Spleen (tissue), 7 donors: ENCODE measurements at regions not wholly inside any gene's neighbourhood (a gene's known extent, or its start where the extent isn't known, plus 50 kb on each side); places are given as distances from the start of the nearest gene placed in this dataset.
"Not testable (repeated sequence)": the region's sequence is repeated elsewhere in the genome, so short reads cannot be mapped to it uniquely, and the experiment has no call there.

ENCODE experiments used
- POLR2AphosphoS5 ChIP-seq, 3 donors: sonication (generic); formaldehyde crosslinking; IDR thresholded peaks; one replicate each; pipeline ENCODE4 v1.5.1; 2017; ENCODE audit warnings: antibody characterized with exemption in 3 of 3
- TF ChIP-seq, protein P1 (sequence below), 11 experiments: fragments of 200-600 bp in 7 of 11; fragments of 450-650 bp in 4 of 11; sonication (generic) in 4 of 11; IDR thresholded peaks in 8 of 11; conservative IDR thresholded peaks in 3 of 11; 1 replicate in 7 of 11; 2 replicates in 4 of 11; pipeline versions ENCODE4 v1.4.0 to v1.8.0; 2016 to 2021; ENCODE audit warnings: antibody characterized with exemption in 11 of 11, inconsistent platforms in 4 of 11, mild to moderate bottlenecking in 1 of 11
- donor health status: DM: no; HTN: no; CAD: no; lungs with moderate emphysema.
- donor health status: DM: no; HTN: no; CAD: no.
- donor health status: DM: no; HTN: no; CAD: no.

DNA sequence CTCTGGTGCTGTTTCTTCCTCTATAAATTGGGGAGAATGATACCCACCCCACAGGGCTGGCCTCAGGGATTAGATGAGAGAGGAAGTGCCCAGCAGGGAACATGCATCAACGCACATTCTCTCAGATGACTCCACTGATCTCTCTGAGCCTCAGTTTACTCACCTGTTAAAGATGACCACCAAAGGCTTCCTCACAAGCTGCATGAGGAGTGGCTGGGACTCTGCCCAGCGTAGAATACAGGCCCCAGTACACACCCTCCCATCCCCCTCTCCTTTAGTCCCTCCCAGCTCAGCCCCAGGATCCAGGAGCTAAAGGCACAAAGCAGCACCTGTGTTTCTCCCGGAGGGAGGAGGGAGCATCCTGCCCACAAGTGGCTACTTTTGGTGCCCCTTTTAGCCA, 76.7 kb downstream of the OR11H1 start:
- TF ChIP-seq, protein P1, sequence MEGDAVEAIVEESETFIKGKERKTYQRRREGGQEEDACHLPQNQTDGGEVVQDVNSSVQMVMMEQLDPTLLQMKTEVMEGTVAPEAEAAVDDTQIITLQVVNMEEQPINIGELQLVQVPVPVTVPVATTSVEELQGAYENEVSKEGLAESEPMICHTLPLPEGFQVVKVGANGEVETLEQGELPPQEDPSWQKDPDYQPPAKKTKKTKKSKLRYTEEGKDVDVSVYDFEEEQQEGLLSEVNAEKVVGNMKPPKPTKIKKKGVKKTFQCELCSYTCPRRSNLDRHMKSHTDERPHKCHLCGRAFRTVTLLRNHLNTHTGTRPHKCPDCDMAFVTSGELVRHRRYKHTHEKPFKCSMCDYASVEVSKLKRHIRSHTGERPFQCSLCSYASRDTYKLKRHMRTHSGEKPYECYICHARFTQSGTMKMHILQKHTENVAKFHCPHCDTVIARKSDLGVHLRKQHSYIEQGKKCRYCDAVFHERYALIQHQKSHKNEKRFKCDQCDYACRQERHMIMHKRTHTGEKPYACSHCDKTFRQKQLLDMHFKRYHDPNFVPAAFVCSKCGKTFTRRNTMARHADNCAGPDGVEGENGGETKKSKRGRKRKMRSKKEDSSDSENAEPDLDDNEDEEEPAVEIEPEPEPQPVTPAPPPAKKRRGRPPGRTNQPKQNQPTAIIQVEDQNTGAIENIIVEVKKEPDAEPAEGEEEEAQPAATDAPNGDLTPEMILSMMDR (IDR thresholded peaks at IDR 0.05 in 8 of 11, conservative IDR thresholded peaks at IDR 0.05 in 3 of 11) = not testable (repeated sequence)
- TF ChIP-seq POLR2AphosphoS5 (IDR thresholded peaks at IDR 0.05) = not testable (repeated sequence)
